Fibroblast of mammary gland (primary cell): ENCODE measurements at regions not wholly inside any gene's neighbourhood (a gene's known extent, or its start where the extent isn't known, plus 50 kb on each side); places are given as distances from the start of the nearest gene placed in this dataset.

ENCODE experiments used
- DNase-seq: peaks from one replicate; pipeline ENCODE4 v3.0.0-alpha.2; 2010; ENCODE audit warnings: low read depth
- H3K4me3 ChIP-seq: 2 replicates; pipeline ENCODE4 v1.5.1; 2011; ENCODE audit warnings: low read depth, mild to moderate bottlenecking, low read length, moderate library complexity; ENCODE audit not compliant: control insufficient read depth
- TF ChIP-seq, protein P1 (sequence below): conservative IDR thresholded peaks from 2 replicates; pipeline ENCODE4 v1.5.1; 2011; ENCODE audit warnings: low read depth, low read length, inconsistent platforms; ENCODE audit not compliant: control insufficient read depth, insufficient read depth

DNA sequence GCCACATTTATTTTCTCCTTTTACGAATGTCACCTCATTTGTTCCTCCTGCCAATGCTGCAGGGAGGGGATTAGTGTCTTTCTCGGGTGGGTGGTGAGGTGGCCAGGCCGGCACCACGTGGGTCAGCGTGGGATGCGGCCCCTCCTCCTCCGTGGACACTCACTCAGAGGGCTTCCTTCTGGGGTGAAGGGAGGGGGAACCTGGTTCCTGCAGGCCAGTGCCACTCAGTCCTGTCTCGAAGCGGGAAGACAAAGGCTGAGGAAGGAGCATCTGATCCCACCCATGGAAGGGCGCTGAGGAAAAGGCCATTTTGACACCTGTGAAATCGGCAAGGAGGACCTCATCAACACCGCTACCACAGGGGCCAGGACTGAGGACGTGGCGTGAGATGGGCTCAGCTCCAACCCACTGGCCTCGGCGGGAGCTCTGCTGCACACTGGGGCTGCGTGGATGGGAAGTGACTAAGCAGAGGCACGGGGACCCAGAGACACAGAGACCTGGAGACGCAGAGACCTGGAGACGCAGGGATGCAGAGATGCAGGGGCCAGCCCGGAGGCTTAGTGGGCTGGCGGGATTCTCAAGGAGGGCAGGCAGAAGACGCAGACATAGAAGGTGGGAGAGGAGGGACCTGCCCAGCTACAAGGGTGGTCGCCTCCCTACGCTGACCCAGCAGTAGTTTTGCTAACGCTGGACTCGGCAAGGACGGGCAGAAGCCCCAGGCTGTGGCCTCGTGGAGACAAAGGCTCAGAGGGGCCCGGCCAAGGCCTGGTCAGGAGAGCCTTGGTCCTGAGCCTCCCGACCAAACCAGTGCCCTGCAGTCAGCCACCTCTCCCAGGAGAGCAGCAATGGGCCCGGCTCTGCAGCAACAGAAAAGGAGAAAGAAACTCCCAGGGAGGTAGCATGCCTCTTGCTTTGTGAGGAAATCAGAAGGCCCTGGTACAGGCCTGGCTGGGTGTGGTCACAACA, 1071.2 kb downstream of the BRD1 start:
- TF ChIP-seq, protein P1, sequence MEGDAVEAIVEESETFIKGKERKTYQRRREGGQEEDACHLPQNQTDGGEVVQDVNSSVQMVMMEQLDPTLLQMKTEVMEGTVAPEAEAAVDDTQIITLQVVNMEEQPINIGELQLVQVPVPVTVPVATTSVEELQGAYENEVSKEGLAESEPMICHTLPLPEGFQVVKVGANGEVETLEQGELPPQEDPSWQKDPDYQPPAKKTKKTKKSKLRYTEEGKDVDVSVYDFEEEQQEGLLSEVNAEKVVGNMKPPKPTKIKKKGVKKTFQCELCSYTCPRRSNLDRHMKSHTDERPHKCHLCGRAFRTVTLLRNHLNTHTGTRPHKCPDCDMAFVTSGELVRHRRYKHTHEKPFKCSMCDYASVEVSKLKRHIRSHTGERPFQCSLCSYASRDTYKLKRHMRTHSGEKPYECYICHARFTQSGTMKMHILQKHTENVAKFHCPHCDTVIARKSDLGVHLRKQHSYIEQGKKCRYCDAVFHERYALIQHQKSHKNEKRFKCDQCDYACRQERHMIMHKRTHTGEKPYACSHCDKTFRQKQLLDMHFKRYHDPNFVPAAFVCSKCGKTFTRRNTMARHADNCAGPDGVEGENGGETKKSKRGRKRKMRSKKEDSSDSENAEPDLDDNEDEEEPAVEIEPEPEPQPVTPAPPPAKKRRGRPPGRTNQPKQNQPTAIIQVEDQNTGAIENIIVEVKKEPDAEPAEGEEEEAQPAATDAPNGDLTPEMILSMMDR: no peak
- no peak for DNase-seq
- no peak overlapping the region for H3K4me3 ChIP-seq

DNA sequence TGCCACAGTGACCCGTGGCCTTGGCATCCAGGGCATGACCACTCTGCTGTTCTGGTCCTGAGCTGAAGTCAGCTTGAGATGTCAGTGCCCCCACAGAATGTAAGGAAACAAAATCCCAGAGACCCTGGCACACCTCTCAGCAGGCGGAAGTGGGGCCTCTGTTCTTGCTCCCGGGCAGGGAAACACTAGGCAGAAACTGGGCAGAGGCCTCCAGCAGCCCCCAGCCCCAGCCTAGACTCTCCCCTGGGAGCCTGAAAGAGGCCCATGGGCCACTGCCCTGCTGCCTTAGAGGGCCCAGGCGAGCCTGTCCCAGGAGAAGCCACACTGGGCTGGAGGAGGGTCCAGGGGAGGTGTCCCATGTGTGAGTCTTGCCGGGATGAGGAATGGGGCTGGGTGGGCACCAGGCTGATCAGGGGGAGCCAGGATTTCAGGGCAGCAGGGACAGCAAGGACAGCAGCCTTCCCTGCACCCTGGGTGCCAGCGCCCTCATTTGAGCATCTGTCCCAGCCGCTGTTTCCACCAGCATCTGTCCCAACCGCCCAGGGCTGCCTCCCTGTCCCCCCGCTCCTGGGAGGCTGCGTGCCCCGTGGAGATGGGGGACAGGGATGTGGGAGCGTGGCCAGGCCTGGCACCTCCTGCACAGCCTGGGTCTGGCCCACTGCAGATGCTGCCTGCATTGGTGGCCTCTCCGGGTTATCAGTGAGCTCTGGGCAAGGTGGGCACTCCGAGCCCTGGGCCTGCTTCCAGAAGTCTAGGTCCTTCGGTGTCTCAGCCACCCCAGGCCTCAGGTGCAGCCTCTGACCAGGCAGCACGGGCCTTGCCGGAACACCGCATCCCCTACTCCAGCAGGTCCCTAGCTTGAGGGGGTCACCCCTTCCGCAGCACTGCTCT, 1072.4 kb downstream of the BRD1 start:
- TF ChIP-seq, protein P1: no peak
- no peak overlapping the region for H3K4me3 ChIP-seq
- no peak for DNase-seq

DNA sequence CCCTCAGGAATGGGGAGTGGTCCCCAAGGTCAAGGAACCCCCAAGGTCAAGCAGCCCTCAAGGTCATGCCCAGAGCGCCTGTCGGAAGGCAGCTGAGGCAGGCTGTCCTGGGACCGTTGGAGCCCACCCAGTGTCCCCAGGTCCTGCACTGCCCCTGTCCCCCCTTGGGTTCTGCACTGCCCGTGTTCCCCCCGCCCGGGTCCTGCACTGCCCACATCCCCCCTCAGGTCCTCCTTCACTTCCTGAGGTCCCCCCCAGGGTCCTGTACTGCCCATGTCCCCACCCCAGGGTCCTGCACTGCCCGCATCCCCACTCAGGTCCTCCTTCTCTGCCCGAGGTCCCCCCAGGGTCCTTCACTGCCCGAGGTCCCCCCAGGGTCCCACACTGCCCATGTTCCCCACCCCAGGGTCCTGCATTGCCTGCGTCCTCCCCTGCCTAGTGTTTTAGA, 1073.0 kb downstream of the BRD1 start:
- H3K4me3 ChIP-seq: no peak overlapping the region
- TF ChIP-seq, protein P1: no peak

DNA sequence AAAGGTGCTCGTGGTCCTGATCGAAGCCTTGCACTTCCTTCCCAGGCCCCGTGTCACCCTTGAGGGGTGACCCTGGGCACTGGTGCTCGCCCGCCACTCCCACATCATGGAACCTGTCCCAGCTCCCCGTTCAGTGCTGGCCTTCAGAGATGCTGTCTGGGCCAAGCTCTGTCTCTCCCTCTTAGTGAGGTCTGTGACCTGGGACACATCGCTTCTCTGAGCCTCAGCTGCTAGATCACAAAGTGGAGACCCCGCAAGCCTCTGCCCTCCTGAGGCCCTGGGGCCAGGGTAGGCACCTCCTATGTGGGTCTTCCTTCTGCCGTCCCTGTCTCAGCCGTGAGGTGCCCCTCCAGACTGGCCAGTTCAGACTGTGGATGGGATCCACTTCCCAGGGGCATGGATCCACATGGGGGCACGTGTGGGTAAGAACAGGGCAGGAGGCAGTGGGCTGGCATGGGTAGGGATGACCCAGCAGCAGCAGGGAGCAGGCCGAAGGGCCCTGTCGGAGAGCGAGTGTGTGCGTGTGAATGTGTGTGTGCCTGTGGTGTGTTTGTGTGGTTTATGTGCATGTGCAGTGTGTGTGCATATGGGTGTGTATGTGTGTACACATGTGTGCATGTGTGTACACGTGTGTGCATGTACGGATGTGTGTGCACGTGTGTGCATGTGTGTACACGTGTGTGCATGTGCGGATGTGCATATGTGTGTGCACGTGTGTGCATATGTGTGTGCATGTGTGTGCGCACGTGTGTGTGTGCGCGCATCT, 1073.7 kb downstream of the BRD1 start:
- TF ChIP-seq, protein P1: no peak
- DNase-seq: no peak
- no peak overlapping the region for H3K4me3 ChIP-seq

More for the DNA sequence above, 1073.0 kb downstream of the BRD1 start:
- DNase-seq: no peak

DNA sequence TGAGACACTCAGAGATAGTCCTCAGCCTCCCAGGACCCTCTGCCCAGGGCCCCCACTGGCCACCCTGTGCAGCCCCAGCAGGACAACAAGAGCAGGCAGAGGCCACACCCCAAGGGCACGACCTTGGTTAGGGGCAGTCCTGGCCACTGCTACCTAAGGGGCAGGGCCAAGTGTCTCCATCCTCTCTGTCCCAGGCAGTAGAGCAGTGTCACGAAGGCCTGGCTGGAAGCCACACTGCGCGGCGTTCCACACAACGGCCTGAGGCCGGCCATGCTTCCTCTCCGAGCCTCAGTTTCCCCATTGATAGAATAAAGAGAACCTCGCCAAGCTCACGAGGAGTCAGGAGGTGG, 1074.3 kb downstream of the BRD1 start:
- no peak overlapping the region for H3K4me3 ChIP-seq
- TF ChIP-seq, protein P1: no peak
- DNase-seq: no peak
